Suprapubic skin (tissue), 4 donors: ENCODE measurements at regions not wholly inside any gene's neighbourhood (a gene's known extent, or its start where the extent isn't known, plus 50 kb on each side); places are given as distances from the start of the nearest gene placed in this dataset.
"Not testable (repeated sequence)": the region's sequence is repeated elsewhere in the genome, so short reads cannot be mapped to it uniquely, and the experiment has no call there.

Experiments
- DNase-seq, 2 donors: peaks; one replicate each; pipeline ENCODE4 v3.0.0-alpha.2; 2019; ENCODE audit warnings: low spot score in 2 of 2
- H3K27ac ChIP-seq: fragments of 200-600 bp; sonication (generic); one replicate; pipeline ENCODE4 v1.5.1; 2019
- H3K27me3 ChIP-seq: fragments of 200-600 bp; sonication (generic); one replicate; pipeline ENCODE4 v1.5.1; 2019
- H3K36me3 ChIP-seq: fragments of 200-600 bp; sonication (generic); one replicate; pipeline ENCODE4 v1.5.1; 2019
- H3K4me1 ChIP-seq: fragments of 200-600 bp; sonication (generic); one replicate; pipeline ENCODE4 v1.5.1; 2019
- H3K4me3 ChIP-seq: fragments of 200-600 bp; sonication (generic); one replicate; pipeline ENCODE4 v1.5.1; 2019; ENCODE audit warnings: mild to moderate bottlenecking
- H3K9me3 ChIP-seq: fragments of 200-600 bp; sonication (generic); one replicate; pipeline ENCODE4 v1.5.1; 2019
- CTCF ChIP-seq, 2 donors: fragments of 200-600 bp in 1 of 2; fragments of 450-650 bp in 1 of 2; sonication (generic) in 1 of 2; IDR thresholded peaks; one replicate each; pipeline ENCODE4 v1.5.1; 2016 to 2019; ENCODE audit warnings: antibody characterized with exemption in 2 of 2, mild to moderate bottlenecking in 1 of 2, moderate library complexity in 1 of 2
- EP300 ChIP-seq: sonication (generic); formaldehyde crosslinking; IDR thresholded peaks from one replicate; pipeline ENCODE4 v1.6.1; 2017; ENCODE audit warnings: antibody characterized with exemption
- POLR2A ChIP-seq, 2 donors: fragments of 450-650 bp; IDR thresholded peaks; one replicate each; pipeline ENCODE4 v1.6.1; 2017; ENCODE audit warnings: antibody characterized with exemption in 2 of 2, mild to moderate bottlenecking in 2 of 2, moderate library complexity in 2 of 2
- POLR2AphosphoS5 ChIP-seq, 3 donors: sonication (generic); formaldehyde crosslinking; IDR thresholded peaks; one replicate each; pipeline ENCODE4 v1.6.1; 2017; ENCODE audit warnings: antibody characterized with exemption in 3 of 3
- WGBS: methylation state at CpG from one replicate; pipeline ENCODE4 v1.1.5; 2018; 5-methylcytosine and 5-hydroxymethylcytosine counted together

DNA sequence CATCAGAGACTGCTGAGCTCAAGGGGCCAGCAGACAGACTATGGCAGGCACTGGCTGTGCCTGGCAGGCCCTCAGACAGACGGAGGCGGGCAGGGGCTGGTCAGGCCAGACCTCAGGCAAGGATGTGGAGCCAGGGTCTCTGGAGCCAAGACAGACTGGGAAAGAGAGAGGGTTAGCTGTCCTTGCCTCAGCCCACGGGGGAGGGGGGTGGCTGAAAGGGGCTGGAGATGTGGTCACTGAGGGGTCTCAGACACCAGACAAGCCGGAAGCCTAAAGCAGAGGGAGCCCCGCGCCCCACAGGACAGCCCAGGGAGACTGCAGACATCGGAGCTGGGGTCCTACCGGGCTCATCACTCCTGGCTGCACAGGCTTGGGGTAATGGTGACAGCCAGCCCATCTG is 141.2 kb upstream of the FOXD4L5 start:
- H3K9me3 ChIP-seq, result peaks cover 4% of the 10 kb centered on the region
- 92% methylated on average over 2 of the region's 8 CpGs for WGBS
- no peak overlapping the region for H3K4me3 ChIP-seq

DNA sequence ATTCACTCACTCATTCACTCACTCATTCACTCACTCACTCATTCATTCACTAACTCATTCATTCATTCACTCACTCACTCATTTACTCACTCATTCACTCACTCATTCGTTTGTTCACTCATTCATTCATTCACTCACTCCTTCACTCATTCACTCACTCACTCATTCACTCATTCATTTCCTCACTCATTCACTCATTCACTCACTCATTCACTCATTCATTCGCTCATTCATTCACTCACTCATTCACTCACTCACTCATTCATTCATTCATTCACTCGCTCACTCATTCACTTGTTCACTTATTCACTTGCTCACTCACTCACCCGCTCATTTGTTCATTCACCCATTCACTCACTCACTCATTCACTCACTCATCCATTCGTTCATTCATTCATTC is 140.2 kb upstream of the FOXD4L5 start:
- H3K4me1 ChIP-seq, H3K9me3 ChIP-seq, H3K27ac ChIP-seq, DNase-seq, H3K27me3 ChIP-seq, H3K36me3 ChIP-seq, H3K4me3 ChIP-seq: not testable (repeated sequence)
- WGBS, result 57% methylated on average over 5 of the region's 5 CpGs

More for the DNA sequence above, 141.2 kb upstream of the FOXD4L5 start:
- H3K4me1 ChIP-seq, result no peaks in the 10 kb centered on the region
- H3K36me3 ChIP-seq, result no peaks in the 10 kb centered on the region
- DNase-seq, result no peak
- no peaks in the 10 kb centered on the region for H3K27me3 ChIP-seq
- no peak for TF ChIP-seq EP300
- TF ChIP-seq POLR2AphosphoS5 (IDR thresholded peaks at IDR 0.05), result no peak
- TF ChIP-seq POLR2A (IDR thresholded peaks at IDR 0.05), result no peak
- TF ChIP-seq CTCF (IDR thresholded peaks at IDR 0.05), result no peak
- H3K27ac ChIP-seq, result no peak overlapping the region

- not testable (repeated sequence) for H3K9me3 ChIP-seq, H3K4me3 ChIP-seq, H3K4me1 ChIP-seq, H3K36me3 ChIP-seq, H3K27me3 ChIP-seq, H3K27ac ChIP-seq, DNase-seq
- 70% methylated on average over 5 of the region's 8 CpGs for WGBS
These were observed 139.5 kb upstream of the FOXD4L5 start for GRCh38 chr9:65424437-65424984.

- H3K36me3 ChIP-seq, H3K27me3 ChIP-seq, H3K27ac ChIP-seq, H3K4me3 ChIP-seq, H3K4me1 ChIP-seq, H3K9me3 ChIP-seq, DNase-seq: not testable (repeated sequence)
- 88% methylated on average over 12 of the region's 18 CpGs for WGBS
These were observed 138.9 kb upstream of the FOXD4L5 start for GRCh38 chr9:65423691-65424436.

- 80% methylated on average over 10 of the region's 13 CpGs for WGBS
These were observed 138.1 kb upstream of the FOXD4L5 start for GRCh38 chr9:65422966-65423690.

GRCh38 chr9:65421486-65421885 is 136.5 kb upstream of the FOXD4L5 start:
- H3K27ac ChIP-seq, H3K36me3 ChIP-seq, H3K4me1 ChIP-seq, DNase-seq, H3K27me3 ChIP-seq, H3K9me3 ChIP-seq, H3K4me3 ChIP-seq: not testable (repeated sequence)
- 74% methylated on average over 2 of the region's 2 CpGs for WGBS

More at GRCh38 chr9:65422966-65423690, 138.1 kb upstream of the FOXD4L5 start:
- H3K27me3 ChIP-seq, H3K36me3 ChIP-seq, H3K27ac ChIP-seq, DNase-seq, H3K4me1 ChIP-seq, H3K9me3 ChIP-seq, H3K4me3 ChIP-seq: not testable (repeated sequence)

DNA sequence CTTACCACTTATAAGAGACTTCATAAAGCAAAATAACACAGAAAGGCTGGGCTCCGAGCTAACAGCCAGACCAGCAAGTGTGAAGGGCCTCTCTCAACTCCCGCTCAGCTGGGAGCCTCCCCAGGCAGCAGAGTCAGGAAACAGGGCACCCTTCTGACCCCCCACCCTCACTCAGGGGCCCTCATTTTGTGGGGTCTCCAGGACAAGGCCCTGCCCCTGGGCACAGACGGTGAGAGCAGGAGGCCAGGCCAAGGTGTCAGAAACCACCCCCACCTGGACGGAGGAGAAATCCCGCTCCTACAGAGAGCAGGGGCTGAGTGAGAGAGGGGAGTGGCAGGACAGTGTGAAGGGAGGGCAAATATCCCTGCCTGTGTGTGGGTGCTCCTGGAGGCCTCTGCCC is 135.8 kb upstream of the FOXD4L5 start:
- H3K9me3 ChIP-seq, result peaks cover 7% of the 10 kb centered on the region
- no peak overlapping the region for H3K4me3 ChIP-seq
- H3K36me3 ChIP-seq, result no peaks in the 10 kb centered on the region
- H3K4me1 ChIP-seq, result no peaks in the 10 kb centered on the region
- no peak for DNase-seq
- WGBS, result 69% methylated on average over 5 of the region's 5 CpGs
- no peaks in the 10 kb centered on the region for H3K27me3 ChIP-seq
- TF ChIP-seq CTCF (IDR thresholded peaks at IDR 0.05) (no peak), EP300 (no peak), POLR2AphosphoS5 (IDR thresholded peaks at IDR 0.05) (no peak), POLR2A (IDR thresholded peaks at IDR 0.05) (no peak)
- H3K27ac ChIP-seq, result no peak overlapping the region

DNA sequence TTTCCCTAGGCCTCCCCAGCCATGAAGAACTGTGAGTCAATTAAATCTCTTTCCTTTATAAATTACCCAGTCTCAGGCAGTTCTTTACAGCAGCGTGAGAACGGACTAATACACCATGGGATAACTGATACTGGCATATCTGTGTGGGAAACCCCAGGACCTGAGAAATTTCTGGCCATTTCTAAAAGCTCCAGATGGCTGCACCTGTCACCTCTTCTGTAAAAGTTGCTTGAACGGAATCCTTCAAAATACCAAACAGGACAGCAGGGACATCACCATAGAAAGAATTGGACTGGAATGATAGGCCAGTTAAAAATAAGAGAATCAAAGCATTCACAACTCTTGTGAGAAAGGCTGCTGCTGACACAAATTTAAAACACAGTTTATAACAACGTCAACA is 134.0 kb upstream of the FOXD4L5 start:
- H3K27ac ChIP-seq, H3K4me3 ChIP-seq, H3K36me3 ChIP-seq, H3K9me3 ChIP-seq, H3K4me1 ChIP-seq, H3K27me3 ChIP-seq, DNase-seq: not testable (repeated sequence)
- 73% methylated on average over 4 of the region's 4 CpGs for WGBS

DNA sequence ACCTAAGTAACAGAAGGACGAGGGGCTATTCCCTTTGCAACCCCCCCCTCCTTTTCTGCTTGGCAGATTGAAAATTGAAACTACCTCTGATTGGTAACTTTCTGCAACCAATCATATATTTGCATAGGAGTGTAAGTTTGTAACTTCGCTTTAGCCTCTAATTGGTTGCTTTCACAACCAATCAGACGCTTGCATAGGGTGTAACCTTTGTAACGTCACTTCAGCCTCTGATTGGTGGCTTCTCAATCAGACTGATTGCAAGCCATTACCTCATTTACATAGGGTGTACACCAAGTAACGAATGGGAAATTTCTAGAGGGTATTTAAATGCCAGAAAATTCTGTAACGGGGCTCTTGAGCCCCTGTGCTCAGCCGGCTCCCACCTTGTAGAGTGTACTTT is 131.9 kb upstream of the FOXD4L5 start:
- whole genome bisulfite sequencing, result 59% methylated on average over 7 of the region's 7 CpGs
- H3K27me3 ChIP-seq, H3K4me1 ChIP-seq, H3K4me3 ChIP-seq, DNase-seq, H3K36me3 ChIP-seq, H3K27ac ChIP-seq: not testable (repeated sequence)
- H3K9me3 ChIP-seq, result peaks cover 12% of the 10 kb centered on the region

DNA sequence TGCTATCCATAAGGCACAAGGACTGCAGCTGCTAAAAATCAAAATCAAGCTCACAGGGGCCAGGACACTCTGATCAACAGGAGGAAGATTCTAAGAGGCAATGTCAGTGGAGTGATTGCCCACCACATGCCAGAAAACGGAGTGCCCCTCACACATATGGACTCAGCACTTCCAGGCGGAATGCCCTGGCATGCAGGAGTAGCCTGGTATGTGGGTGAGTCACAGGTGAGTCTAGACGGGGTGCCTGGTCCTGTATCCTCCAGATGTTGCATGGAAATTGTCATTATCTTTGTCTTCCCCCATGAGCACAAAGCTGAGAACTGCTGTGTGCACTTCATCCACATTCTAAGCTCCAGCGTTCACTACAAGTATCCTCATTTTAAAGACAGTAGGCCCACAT is 129.2 kb upstream of the FOXD4L5 start:
- not testable (repeated sequence) for H3K4me3 ChIP-seq, H3K36me3 ChIP-seq, H3K27me3 ChIP-seq, H3K4me1 ChIP-seq, DNase-seq, H3K27ac ChIP-seq, H3K9me3 ChIP-seq
- 45% methylated on average over 4 of the region's 4 CpGs for WGBS

- WGBS, result 69% methylated on average over 5 of the region's 5 CpGs
- not testable (repeated sequence) for H3K27me3 ChIP-seq, H3K4me3 ChIP-seq, H3K27ac ChIP-seq, H3K36me3 ChIP-seq, H3K9me3 ChIP-seq, H3K4me1 ChIP-seq
- peak in 1 of 2 donors; percentile 45 for DNase-seq
These were observed 128.4 kb upstream of the FOXD4L5 start for GRCh38 chr9:65413371-65413770.
